NB4 (cell line): ENCODE measurements at regions not wholly inside any gene's neighbourhood (a gene's known extent, or its start where the extent isn't known, plus 50 kb on each side); places are given as distances from the start of the nearest gene placed in this dataset.
A peak's percentile ranks its signal among the peaks of the same experiment; 100 is the strongest.

Experiments used
- DNase-seq: peaks from one replicate; pipeline ENCODE4 v3.0.0; 2010; ENCODE audit warnings: low read depth
- H3K4me3 ChIP-seq: one replicate; pipeline ENCODE4 v1.5.1; 2011; ENCODE audit warnings: mild to moderate bottlenecking, low read depth, low read length, moderate library complexity
- CTCF ChIP-seq: IDR thresholded peaks from one replicate; pipeline ENCODE4 v1.5.1; 2012; ENCODE audit warnings: low read depth, low read length
- MAX ChIP-seq: IDR thresholded peaks from 2 replicates; pipeline ENCODE4 v1.6.1; 2011; ENCODE audit warnings: low read depth, low read length
- MYC ChIP-seq: IDR thresholded peaks from 2 replicates; pipeline ENCODE4 v1.6.1; 2011; ENCODE audit warnings: low read depth, low read length
- POLR2A ChIP-seq: IDR thresholded peaks from 2 replicates; pipeline ENCODE4 v1.6.1; 2011; ENCODE audit warnings: mild to moderate bottlenecking; ENCODE audit not compliant: insufficient read length; ENCODE audit errors: extremely low read depth

- TF ChIP-seq POLR2A (no peak), CTCF (no peak), MAX (no peak), MYC (no peak)
- H3K4me3 ChIP-seq: no peak overlapping the region
- no peak for DNase-seq
Observed at GRCh38 chr2:129224486-129224885, 755.0 kb upstream of the RAB6C start.

GRCh38 chr2:129229196-129229595 is 750.3 kb upstream of the RAB6C start:
- TF ChIP-seq POLR2A: no peak
- no peak overlapping the region for H3K4me3 ChIP-seq
- no peak for DNase-seq

GRCh38 chr2:129229830-129230441 is 749.5 kb upstream of the RAB6C start:
- TF ChIP-seq MYC (no peak), CTCF (no peak), POLR2A (no peak), MAX (no peak)
- no peak for DNase-seq
- no peak overlapping the region for H3K4me3 ChIP-seq

GRCh38 chr2:129231924-129232323 is 747.5 kb upstream of the RAB6C start:
- no peak overlapping the region for H3K4me3 ChIP-seq
- TF ChIP-seq MAX (no peak), CTCF (no peak), MYC (no peak), POLR2A (no peak)
- no peak for DNase-seq

- TF ChIP-seq CTCF: no peak
- TF ChIP-seq MYC: no peak
- no peak for TF ChIP-seq MAX
- no peak for TF ChIP-seq POLR2A
- H3K4me3 ChIP-seq: no peak overlapping the region
Observed at GRCh38 chr2:129233166-129233565, 746.3 kb upstream of the RAB6C start.

GRCh38 chr2:129233751-129234406 is 745.6 kb upstream of the RAB6C start:
- H3K4me3 ChIP-seq: no peak overlapping the region
- peak; percentile 51 for DNase-seq
- TF ChIP-seq CTCF (peak; percentile 20), MAX (no peak; the same call in 1 of the 2 replicates), POLR2A (no peak), MYC (no peak)

More at GRCh38 chr2:129233166-129233565, 746.3 kb upstream of the RAB6C start:
- DNase-seq: no peak
